Smooth muscle cell (in vitro differentiated cells): ENCODE measurements at regions not wholly inside any gene's neighbourhood (a gene's known extent, or its start where the extent isn't known, plus 50 kb on each side); places are given as distances from the start of the nearest gene placed in this dataset.

Experiments used
- DNase-seq: peaks from one replicate; lab custom pipeline; 2025; ENCODE audit not compliant: unreplicated experiment; lab: John Stamatoyannopoulos, UW
- H2AFZ ChIP-seq: fragments of 200-600 bp; sonication (generic); 2 replicates; pipeline ENCODE4 v1.6.0; 2016; ENCODE audit warnings: antibody characterized with exemption, low read depth, mild to moderate bottlenecking
- H3F3A ChIP-seq: fragments of 200-600 bp; sonication (generic); 2 replicates; pipeline ENCODE4 v1.6.0; 2017; ENCODE audit warnings: antibody characterized with exemption, low read depth
- H3K27ac ChIP-seq: fragments of 200-600 bp; sonication (generic); 2 replicates; pipeline ENCODE4 v1.5.1; 2016; ENCODE audit warnings: low read depth, mild to moderate bottlenecking
- H3K27me3 ChIP-seq: fragments of 200-600 bp; sonication (generic); 2 replicates; pipeline ENCODE4 v1.6.1; 2016; ENCODE audit warnings: low read depth, mild to moderate bottlenecking
- H3K36me3 ChIP-seq: fragments of 200-600 bp; sonication (generic); 2 replicates; pipeline ENCODE4 v1.5.1; 2016; ENCODE audit warnings: low read depth
- H3K4me1 ChIP-seq: fragments of 200-600 bp; sonication (generic); 2 replicates; pipeline ENCODE4 v1.5.1; 2016; ENCODE audit warnings: low read depth
- H3K4me2 ChIP-seq: fragments of 200-600 bp; sonication (generic); 2 replicates; pipeline ENCODE4 v1.6.0; 2016; ENCODE audit warnings: mild to moderate bottlenecking
- H3K4me3 ChIP-seq: fragments of 200-600 bp; sonication (generic); 2 replicates; pipeline ENCODE4 v1.5.1; 2016; ENCODE audit warnings: mild to moderate bottlenecking
- H3K79me2 ChIP-seq: fragments of 200-600 bp; sonication (generic); 2 replicates; pipeline ENCODE4 v1.6.0; 2016; ENCODE audit warnings: low read depth, mild to moderate bottlenecking
- H3K9ac ChIP-seq: fragments of 200-600 bp; sonication (generic); 2 replicates; pipeline ENCODE4 v1.6.0; 2016; ENCODE audit warnings: low read depth
- H3K9me3 ChIP-seq: fragments of 200-600 bp; sonication (generic); replicated peaks from 2 replicates; pipeline ENCODE4 v1.5.1; 2016; ENCODE audit warnings: low read depth
- H4K20me1 ChIP-seq: fragments of 200-600 bp; sonication (generic); 2 replicates; pipeline ENCODE4 v1.6.0; 2016; ENCODE audit warnings: low read depth
- WGBS: methylation state at CpG from one replicate; pipeline ENCODE4 v1.1.7; 2016; ENCODE audit warnings: low lambda C conversion rate; 5-methylcytosine and 5-hydroxymethylcytosine counted together
- TF ChIP-seq, protein P1 (sequence below): fragments of 200-600 bp; sonication (generic); IDR thresholded peaks from 2 replicates; pipeline ENCODE4 v1.5.1; 2017; ENCODE audit warnings: borderline replicate concordance, mild to moderate bottlenecking, antibody characterized with exemption; ENCODE audit not compliant: insufficient read depth, poor library complexity, severe bottlenecking

DNA sequence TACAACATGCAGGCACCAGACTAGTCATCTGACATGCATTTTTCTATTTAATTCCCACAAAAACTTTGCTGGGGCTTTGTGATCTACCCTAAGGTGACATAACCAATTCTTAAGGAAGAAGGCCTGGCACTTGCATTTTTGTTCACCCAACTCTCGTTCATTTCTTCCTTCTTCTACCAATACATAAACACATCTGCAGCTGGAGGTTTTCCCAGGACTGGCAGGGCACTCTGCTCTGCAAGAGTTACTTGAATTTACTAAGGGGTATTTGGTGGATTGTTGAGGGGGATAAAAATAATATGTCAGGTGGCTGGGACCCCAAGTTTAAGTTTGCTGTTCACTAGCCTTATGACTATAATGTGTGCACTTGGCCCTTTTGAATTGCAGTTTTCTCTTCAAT lies 111.4 kb upstream of the TRIB2 start:
- H3K27ac ChIP-seq: peak overlapping the region; percentile 90
- no peak for DNase-seq
- H3K27me3 ChIP-seq: no peaks in the 10 kb centered on the region
- no peak overlapping the region for H2AFZ ChIP-seq
- no peak overlapping the region for H3K9ac ChIP-seq
- no peak overlapping the region for H3K4me3 ChIP-seq
- H3K4me1 ChIP-seq: peaks cover 10% of the 10 kb centered on the region
- H3F3A ChIP-seq: peaks cover 5% of the 10 kb centered on the region
- H3K79me2 ChIP-seq: no peaks in the 10 kb centered on the region
- H3K36me3 ChIP-seq: no peaks in the 10 kb centered on the region
- H3K9me3 ChIP-seq: no peaks in the 10 kb centered on the region
- TF ChIP-seq, protein P1, sequence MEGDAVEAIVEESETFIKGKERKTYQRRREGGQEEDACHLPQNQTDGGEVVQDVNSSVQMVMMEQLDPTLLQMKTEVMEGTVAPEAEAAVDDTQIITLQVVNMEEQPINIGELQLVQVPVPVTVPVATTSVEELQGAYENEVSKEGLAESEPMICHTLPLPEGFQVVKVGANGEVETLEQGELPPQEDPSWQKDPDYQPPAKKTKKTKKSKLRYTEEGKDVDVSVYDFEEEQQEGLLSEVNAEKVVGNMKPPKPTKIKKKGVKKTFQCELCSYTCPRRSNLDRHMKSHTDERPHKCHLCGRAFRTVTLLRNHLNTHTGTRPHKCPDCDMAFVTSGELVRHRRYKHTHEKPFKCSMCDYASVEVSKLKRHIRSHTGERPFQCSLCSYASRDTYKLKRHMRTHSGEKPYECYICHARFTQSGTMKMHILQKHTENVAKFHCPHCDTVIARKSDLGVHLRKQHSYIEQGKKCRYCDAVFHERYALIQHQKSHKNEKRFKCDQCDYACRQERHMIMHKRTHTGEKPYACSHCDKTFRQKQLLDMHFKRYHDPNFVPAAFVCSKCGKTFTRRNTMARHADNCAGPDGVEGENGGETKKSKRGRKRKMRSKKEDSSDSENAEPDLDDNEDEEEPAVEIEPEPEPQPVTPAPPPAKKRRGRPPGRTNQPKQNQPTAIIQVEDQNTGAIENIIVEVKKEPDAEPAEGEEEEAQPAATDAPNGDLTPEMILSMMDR: no peak
- H4K20me1 ChIP-seq: no peaks in the 10 kb centered on the region
- 79% methylated on average over 1 of the region's 1 CpG for WGBS
- H3K4me2 ChIP-seq: peak overlapping the region; percentile 65

DNA sequence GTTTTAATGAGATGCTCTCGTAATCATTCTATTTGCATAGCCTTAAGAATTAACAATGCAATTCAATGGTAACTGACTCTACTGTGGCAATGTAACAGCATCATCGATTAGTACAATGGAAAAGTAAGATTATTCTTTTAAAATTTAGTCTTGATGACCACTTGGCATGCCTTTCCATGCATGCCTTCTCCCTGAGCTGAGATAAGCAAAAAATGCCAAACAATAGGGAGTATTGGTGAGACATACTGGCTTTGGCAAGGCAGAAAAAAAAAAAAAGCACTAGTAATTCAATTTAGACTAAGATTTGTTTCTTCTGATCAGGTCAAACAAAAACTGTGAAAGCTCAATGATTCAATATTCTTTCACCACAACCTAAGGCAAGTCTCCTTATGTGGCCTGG lies 110.8 kb upstream of the TRIB2 start:
- H3K9ac ChIP-seq: peak overlapping the region; percentile 46
- peak overlapping the region; percentile 65 for H3K4me2 ChIP-seq
- peaks cover 10% of the 10 kb centered on the region for H3K4me1 ChIP-seq
- H4K20me1 ChIP-seq: no peaks in the 10 kb centered on the region
- no peaks in the 10 kb centered on the region for H3K36me3 ChIP-seq
- no peaks in the 10 kb centered on the region for H3K27me3 ChIP-seq
- 60% methylated on average over 2 of the region's 2 CpGs for WGBS
- TF ChIP-seq, protein P1: no peak
- peak overlapping the region; percentile 90 for H3K27ac ChIP-seq
- H2AFZ ChIP-seq: no peak overlapping the region
- DNase-seq: no peak
- no peaks in the 10 kb centered on the region for H3K9me3 ChIP-seq
- peaks cover 5% of the 10 kb centered on the region for H3F3A ChIP-seq
- no peak overlapping the region for H3K4me3 ChIP-seq
- no peaks in the 10 kb centered on the region for H3K79me2 ChIP-seq

DNA sequence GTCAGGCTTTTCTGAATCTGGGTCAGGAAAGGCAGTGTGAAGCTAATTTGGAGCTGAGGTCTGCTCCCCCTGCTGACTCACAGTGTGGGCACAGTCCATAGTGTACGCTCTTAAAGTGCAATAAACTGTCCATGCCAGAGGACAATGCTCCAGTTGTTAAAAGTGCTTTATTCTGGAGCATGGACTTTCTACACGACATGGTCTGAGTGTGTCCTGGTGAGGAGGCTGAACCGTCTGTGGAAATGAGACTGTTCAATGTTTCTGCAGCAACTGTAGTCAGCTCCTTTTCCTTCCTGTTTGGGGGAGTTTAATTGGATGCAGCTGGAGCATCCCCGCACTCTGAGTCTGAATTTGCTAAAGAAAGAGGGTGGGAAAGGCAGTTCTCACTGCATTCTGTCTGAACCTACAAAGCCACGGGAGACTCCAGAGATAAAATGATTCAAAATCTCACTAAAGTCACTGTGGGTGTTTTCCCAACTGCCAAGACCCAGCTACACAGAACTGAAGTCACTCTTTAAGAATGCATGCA lies 110.2 kb upstream of the TRIB2 start:
- no peak for DNase-seq
- Histone ChIP-seq H3K4me3 (no peak overlapping the region), H3K4me2 (peak overlapping the region; percentile 65), H3K9me3 (no peaks in the 10 kb centered on the region), H2AFZ (no peak overlapping the region), H3K36me3 (no peaks in the 10 kb centered on the region), H4K20me1 (no peaks in the 10 kb centered on the region), H3K4me1 (peaks cover 10% of the 10 kb centered on the region), H3F3A (peaks cover 5% of the 10 kb centered on the region), H3K9ac (peak overlapping the region; percentile 46), H3K27ac (peak overlapping the region; percentile 90), H3K27me3 (no peaks in the 10 kb centered on the region), H3K79me2 (no peaks in the 10 kb centered on the region)
- 3% methylated on average over 5 of the region's 5 CpGs for WGBS
- TF ChIP-seq, protein P1: no peak

DNA sequence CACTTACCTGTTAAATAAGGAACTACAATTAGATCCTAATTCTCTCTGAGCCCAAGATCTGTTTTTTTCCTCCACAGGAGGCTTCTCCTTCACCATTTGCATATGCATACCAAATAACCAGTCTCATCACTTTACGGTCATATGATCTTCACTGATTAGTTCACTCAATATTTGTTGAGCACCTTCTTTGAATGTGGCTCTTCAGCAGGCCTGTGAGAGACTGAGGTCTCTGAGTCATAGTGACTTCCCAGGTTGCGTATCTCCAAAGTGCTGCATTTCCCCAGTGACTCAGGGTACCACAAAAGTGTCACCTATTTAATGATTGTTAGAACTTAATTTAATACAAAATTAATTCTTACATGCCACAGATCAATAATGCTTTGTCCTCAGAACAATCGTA lies 108.8 kb upstream of the TRIB2 start:
- WGBS: 57% methylated on average over 3 of the region's 3 CpGs
- TF ChIP-seq, protein P1: no peak
- Histone ChIP-seq H3K79me2 (no peaks in the 10 kb centered on the region), H3K27me3 (no peaks in the 10 kb centered on the region), H3K9me3 (no peaks in the 10 kb centered on the region), H3K4me2 (no peak overlapping the region), H4K20me1 (no peaks in the 10 kb centered on the region), H3K27ac (peak overlapping the region; percentile 90), H2AFZ (no peak overlapping the region), H3K36me3 (no peaks in the 10 kb centered on the region), H3F3A (peaks cover 5% of the 10 kb centered on the region), H3K4me3 (no peak overlapping the region), H3K4me1 (peaks cover 10% of the 10 kb centered on the region), H3K9ac (no peak overlapping the region)
- no peak for DNase-seq
